Activated T-helper 17 cell treated with anti-CD3 and anti-CD28 coated beads, Interleukin-2, amount 50 U/mL, for 72 hours (primary cell): ENCODE measurements at regions not wholly inside any gene's neighbourhood (a gene's known extent, or its start where the extent isn't known, plus 50 kb on each side); places are given as distances from the start of the nearest gene placed in this dataset.
"Not testable (repeated sequence)": the region's sequence is repeated elsewhere in the genome, so short reads cannot be mapped to it uniquely, and the experiment has no call there.

Experiments
- ATAC-seq: fragments of 150-1000 bp; cut with Tn5 transposase; replicated peaks from 2 replicates; pipeline ENCODE4 v1.10.0; 2021; ENCODE audit warnings: mild to moderate bottlenecking, moderate library complexity
- H3K27ac Mint-ChIP-seq: one replicate; pipeline ENCODE4 v1.8.0; 2022; ENCODE audit warnings: mixed read lengths
- H3K27me3 Mint-ChIP-seq: one replicate; pipeline ENCODE4 v1.8.0; 2022; ENCODE audit warnings: mixed read lengths
- H3K36me3 Mint-ChIP-seq: one replicate; pipeline ENCODE4 v1.8.0; 2022; ENCODE audit warnings: low read depth, mild to moderate bottlenecking, mixed read lengths
- H3K4me1 Mint-ChIP-seq: one replicate; pipeline ENCODE4 v1.8.0; 2022; ENCODE audit warnings: mixed read lengths
- H3K4me3 Mint-ChIP-seq: one replicate; pipeline ENCODE4 v1.8.0; 2022; ENCODE audit warnings: mild to moderate bottlenecking, mixed read lengths
- H3K9me3 Mint-ChIP-seq: one replicate; pipeline ENCODE4 v1.8.0; 2022; ENCODE audit warnings: mixed read lengths

DNA sequence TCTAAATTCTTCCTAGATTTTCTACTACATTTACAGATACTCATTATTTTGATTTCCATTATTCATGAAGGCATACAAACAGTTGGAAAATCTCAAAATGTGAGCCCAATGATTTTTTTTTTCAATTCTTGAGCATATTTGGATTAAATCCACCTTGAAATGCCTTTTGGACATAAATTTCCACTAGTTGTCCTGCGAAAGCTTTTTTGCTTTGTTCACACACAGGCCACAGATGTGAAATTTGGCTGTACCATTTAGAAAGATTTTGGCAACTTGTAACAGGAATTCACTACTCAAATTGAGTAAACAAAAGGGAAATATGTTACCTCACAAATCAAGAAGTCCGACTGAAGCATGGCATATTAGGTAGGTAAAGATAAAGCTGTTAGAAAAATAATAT lies 1631.0 kb downstream of the CDH8 start:
- H3K9me3 Mint-ChIP-seq = peaks cover 37% of the 10 kb centered on the region
- ATAC-seq = no peak
- no peaks in the 10 kb centered on the region for H3K36me3 Mint-ChIP-seq
- H3K4me1 Mint-ChIP-seq = no peaks in the 10 kb centered on the region
- H3K4me3 Mint-ChIP-seq = no peak overlapping the region
- no peaks in the 10 kb centered on the region for H3K27me3 Mint-ChIP-seq
- no peak overlapping the region for H3K27ac Mint-ChIP-seq

DNA sequence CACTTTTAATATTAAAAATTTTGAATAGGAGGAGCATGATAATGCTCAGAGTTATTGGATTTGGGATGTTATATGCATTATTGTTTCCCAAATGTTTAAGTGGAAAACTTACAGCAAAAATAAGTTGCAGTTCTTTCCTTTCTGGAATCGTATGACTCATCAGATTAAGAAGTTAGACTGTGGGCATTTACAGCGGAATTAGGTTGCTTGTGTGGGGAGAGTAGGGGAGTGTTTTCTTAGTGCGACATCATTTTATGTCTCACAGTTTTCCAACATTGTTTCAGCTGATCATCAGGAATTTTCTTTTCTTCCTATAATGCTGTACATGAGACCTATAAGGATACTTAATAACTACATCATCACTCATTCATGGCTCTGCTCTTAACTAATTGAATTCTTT lies 1631.8 kb downstream of the CDH8 start:
- H3K27me3 Mint-ChIP-seq = no peaks in the 10 kb centered on the region
- H3K27ac Mint-ChIP-seq = no peak overlapping the region
- no peak overlapping the region for H3K4me3 Mint-ChIP-seq
- no peak for ATAC-seq
- peaks cover 33% of the 10 kb centered on the region for H3K9me3 Mint-ChIP-seq
- no peaks in the 10 kb centered on the region for H3K36me3 Mint-ChIP-seq
- no peaks in the 10 kb centered on the region for H3K4me1 Mint-ChIP-seq

DNA sequence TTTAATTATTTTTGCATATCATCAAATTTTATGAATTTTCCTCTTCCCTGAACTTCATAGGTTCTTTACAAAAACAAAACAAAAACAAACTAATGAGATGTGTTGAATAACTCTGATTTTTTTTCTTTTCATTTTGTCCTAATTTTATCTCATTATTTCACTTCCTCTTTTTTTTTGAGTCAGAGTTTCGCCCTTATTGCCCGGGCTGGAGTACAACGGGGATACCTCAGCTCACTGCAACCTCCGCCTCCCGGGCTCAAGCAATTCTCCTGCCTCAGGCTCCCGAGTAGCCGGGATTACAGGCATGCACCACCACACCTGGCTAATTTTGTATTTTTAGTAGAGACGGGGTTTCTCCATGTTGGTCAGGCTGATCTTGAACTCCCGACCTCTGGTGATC lies 1633.3 kb downstream of the CDH8 start:
- not testable (repeated sequence) for H3K4me3 Mint-ChIP-seq, H3K4me1 Mint-ChIP-seq, H3K36me3 Mint-ChIP-seq, H3K27me3 Mint-ChIP-seq, ATAC-seq, H3K27ac Mint-ChIP-seq
- peaks cover 26% of the 10 kb centered on the region for H3K9me3 Mint-ChIP-seq

DNA sequence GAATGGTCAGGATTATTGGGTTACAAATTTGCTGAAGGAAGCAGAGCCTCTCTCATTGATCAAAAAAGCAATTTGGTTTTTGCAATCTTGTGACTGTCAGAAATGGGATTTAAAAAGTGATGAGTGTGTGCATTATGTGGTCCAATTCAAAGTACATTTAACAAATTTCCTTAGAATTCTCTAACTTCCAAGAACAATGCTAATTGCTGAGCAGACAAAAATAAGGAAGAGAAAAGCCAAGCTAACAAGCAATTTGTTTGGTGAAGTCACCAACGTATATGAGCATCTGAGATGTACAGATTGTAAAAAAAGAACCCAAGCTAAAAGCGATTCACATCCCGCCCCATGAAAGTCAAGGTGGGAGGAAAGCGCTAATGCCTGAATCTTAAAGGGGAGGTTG lies 1643.9 kb downstream of the CDH8 start:
- Mint-ChIP-seq H3K4me3 (no peak overlapping the region), H3K36me3 (no peaks in the 10 kb centered on the region), H3K27ac (no peak overlapping the region), H3K4me1 (no peaks in the 10 kb centered on the region), H3K27me3 (no peaks in the 10 kb centered on the region), H3K9me3 (peaks cover 25% of the 10 kb centered on the region)
- no peak for ATAC-seq

DNA sequence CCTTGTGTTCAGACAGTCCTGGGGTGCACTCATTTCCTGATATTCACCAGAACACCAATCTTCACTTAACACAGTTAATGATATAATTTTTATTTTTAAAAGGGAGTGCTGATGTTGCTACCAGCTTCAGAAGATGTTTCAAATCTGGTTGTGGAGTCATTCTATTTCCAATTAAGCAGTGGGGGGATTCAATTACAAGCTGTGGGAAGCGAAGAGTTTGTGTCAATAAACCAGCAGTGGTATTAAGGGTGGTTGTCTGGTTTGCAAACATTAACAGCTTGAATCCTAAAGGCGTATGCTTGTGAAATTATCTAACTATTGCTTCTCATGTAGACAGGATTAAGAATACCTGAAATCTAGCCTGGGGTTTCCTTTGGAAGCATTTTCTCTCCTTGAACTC lies 1637.5 kb upstream of the GOT2 start:
- H3K27ac Mint-ChIP-seq = no peak overlapping the region
- no peaks in the 10 kb centered on the region for H3K36me3 Mint-ChIP-seq
- no peak overlapping the region for H3K4me3 Mint-ChIP-seq
- no peaks in the 10 kb centered on the region for H3K27me3 Mint-ChIP-seq
- no peaks in the 10 kb centered on the region for H3K4me1 Mint-ChIP-seq
- no peak for ATAC-seq
- peaks cover 27% of the 10 kb centered on the region for H3K9me3 Mint-ChIP-seq

DNA sequence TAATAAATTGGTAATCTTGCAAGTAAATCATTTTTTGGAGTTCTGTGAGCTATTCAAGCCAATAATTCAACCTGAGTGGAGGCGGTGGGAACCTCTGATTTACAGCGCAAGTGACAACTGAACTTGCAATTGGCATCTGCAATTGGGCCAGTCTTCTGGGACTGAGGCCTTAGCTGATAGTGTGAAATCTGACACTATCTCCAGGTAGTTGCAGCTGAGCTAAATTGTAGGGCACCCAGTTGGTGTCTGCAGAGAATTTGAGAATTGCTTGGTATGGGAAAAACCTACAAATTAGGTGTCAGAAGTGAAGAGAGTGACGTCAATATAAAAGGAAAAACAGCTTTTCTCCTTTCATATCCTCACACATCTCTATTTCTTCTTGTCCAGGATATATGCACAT lies 1633.6 kb upstream of the GOT2 start:
- Mint-ChIP-seq H3K4me1 (no peaks in the 10 kb centered on the region), H3K36me3 (no peaks in the 10 kb centered on the region), H3K27me3 (no peaks in the 10 kb centered on the region), H3K9me3 (peaks cover 19% of the 10 kb centered on the region), H3K27ac (no peak overlapping the region), H3K4me3 (no peak overlapping the region)
- no peak for ATAC-seq

DNA sequence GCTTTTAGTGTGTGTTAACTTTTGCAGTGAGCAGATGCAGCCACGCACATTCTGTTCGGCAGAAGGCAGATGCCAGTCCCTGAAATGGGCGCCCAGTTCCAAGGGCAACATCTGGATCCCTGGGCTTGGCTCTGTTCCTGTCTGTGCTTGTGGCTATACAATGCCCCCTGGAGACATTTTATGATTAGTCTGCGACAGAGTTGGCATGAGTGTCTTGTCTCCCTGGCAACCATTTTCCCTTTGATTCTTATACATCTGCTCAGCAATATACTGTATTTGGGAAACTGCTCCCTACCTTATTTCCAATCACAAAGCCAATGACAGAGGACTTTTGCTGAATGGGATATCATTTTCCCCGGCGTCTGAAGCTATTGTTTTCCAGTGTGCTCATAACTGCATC lies 1629.5 kb upstream of the GOT2 start:
- no peak for ATAC-seq
- no peak overlapping the region for H3K4me3 Mint-ChIP-seq
- no peaks in the 10 kb centered on the region for H3K27me3 Mint-ChIP-seq
- no peaks in the 10 kb centered on the region for H3K4me1 Mint-ChIP-seq
- peaks cover 17% of the 10 kb centered on the region for H3K9me3 Mint-ChIP-seq
- H3K36me3 Mint-ChIP-seq = no peaks in the 10 kb centered on the region
- no peak overlapping the region for H3K27ac Mint-ChIP-seq

DNA sequence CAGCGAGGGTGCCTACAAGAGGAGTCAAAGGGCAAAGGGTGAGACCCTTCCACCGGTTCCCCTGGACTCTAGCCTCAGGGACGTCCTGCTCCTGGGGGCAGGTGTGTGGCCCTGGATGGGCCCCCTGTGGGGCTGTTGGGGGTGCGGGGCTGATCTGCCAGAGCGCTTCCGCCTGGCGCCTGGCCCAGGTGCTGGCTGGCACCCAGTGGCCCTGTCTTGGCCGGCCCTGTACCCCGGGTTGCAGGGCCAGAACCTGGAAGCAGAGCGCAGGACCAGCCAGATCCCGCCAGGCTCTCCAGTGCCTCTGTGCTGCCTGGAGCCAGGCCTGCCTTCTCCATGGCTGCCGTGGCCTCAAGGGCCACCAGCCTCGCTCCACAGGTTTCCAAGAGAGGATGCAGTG lies 1625.8 kb upstream of the GOT2 start:
- not testable (repeated sequence) for H3K27me3 Mint-ChIP-seq, H3K27ac Mint-ChIP-seq, ATAC-seq, H3K36me3 Mint-ChIP-seq, H3K4me3 Mint-ChIP-seq, H3K4me1 Mint-ChIP-seq
- peaks cover 21% of the 10 kb centered on the region for H3K9me3 Mint-ChIP-seq

DNA sequence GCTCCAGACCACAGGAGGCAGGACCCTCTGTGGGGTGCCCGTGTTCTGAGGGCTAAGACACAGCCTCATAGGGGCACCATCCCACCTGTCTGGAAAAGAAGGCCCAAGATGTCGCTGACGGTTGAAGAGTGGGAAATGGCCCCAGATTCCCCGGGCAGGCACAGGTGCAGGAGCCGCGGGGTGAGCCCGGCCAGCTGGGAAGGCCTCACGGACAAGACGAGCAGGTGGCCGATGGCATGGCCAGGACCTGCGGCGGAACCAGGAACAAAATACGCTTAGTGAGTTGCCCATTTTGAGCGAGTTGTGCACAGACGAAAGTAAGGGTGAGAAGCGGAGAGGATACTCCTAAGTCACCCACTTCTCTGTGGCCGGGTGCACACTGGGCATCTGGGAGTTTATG lies 1625.3 kb upstream of the GOT2 start:
- H3K36me3 Mint-ChIP-seq, H3K27ac Mint-ChIP-seq, H3K4me3 Mint-ChIP-seq, H3K4me1 Mint-ChIP-seq, H3K27me3 Mint-ChIP-seq, ATAC-seq: not testable (repeated sequence)
- peaks cover 20% of the 10 kb centered on the region for H3K9me3 Mint-ChIP-seq

DNA sequence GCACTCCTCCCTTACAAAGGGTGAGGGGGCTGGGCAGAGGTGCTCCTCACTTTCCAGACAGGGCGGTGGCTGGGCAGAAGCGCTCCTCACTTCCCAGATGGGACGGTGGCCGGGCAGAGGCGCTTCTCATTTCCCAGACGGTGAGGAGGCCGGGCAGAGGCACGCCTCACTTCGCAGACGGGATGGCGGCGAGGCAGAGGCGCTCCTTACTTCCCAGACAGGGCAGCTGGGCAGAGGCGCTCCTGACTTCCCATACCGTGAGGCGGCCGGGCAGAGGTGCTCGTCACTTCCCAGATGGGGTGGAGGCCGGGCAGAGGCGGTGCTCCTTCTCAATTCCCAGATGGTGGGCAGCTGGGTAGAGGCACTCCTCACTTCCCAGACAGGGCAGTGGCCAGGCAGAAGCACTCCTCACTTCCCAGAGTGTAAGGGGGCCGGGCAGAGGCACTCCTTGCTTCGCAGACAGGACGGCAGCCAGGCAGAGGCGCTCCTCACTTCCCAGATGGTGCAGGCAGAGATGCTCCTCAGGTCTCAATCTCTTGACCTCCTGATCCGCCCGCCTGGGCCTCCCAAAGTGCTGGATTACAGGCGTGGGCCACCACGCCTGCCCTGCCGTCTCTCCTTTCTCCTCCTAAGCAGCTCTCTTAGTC lies 1623.9 kb upstream of the GOT2 start:
- peaks cover 17% of the 10 kb centered on the region for H3K9me3 Mint-ChIP-seq
- not testable (repeated sequence) for H3K27me3 Mint-ChIP-seq, H3K4me1 Mint-ChIP-seq, H3K27ac Mint-ChIP-seq, H3K4me3 Mint-ChIP-seq, H3K36me3 Mint-ChIP-seq, ATAC-seq

DNA sequence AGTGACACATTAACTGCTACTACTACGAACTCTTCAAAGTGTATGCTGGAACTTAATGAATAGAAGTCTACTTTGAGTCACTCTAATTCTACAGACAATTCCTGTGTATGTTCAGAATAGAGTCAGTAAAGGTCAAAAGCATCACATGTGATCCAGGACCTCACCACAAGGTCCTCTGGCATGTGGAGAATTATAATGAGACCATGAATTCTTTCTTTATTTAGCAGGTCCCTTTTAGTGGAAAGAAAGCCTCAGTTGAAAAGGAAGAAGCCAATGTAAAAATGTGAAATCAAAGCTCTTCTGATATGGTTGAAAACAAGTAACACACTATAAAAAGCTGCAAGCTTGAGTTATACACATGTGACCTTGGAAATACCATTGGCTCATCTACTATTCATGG lies 1612.1 kb upstream of the GOT2 start:
- no peak for ATAC-seq
- Mint-ChIP-seq H3K4me1 (no peaks in the 10 kb centered on the region), H3K27me3 (no peaks in the 10 kb centered on the region), H3K9me3 (peaks cover 32% of the 10 kb centered on the region), H3K27ac (no peak overlapping the region), H3K4me3 (no peak overlapping the region), H3K36me3 (no peaks in the 10 kb centered on the region)

DNA sequence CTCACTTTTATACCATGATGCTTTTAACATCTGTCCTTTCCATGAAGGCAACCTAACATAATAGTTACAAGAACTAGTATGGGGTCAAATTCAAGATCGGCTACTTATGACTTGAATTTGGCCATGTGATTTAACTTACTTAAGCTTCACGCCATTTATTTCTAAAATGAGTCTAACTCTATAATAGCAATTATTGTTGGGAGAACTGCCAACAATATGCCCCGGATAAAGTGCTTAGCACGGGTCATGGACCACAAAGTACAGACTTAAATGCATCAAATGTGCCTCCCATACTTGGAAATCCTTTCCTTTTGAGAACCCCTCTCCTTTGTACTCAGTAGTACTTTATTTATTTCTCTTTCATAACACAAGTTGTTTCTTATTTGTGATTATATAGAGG lies 1603.6 kb upstream of the GOT2 start:
- Mint-ChIP-seq H3K27ac (no peak overlapping the region), H3K4me1 (no peaks in the 10 kb centered on the region), H3K27me3 (no peaks in the 10 kb centered on the region), H3K4me3 (no peak overlapping the region), H3K36me3 (no peaks in the 10 kb centered on the region), H3K9me3 (peaks cover 4% of the 10 kb centered on the region)
- no peak for ATAC-seq

DNA sequence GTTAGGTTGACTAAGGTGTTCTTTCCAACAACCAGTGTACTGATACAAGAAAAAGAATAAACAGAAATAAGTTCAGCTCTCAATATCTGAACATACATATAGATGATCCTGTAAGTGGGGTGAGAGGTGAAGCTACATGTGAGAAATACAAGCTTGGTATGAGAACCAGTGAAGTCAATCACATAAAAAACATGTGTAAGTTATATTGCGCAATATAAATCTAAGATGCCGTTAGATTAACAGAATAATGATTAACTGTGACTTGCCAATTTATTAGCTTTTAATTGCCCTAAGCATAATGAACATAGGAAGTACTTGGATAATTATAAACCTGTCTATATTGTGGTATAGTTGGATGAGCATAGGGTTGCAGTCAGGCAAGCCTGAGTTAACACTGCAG lies 1597.1 kb upstream of the GOT2 start:
- H3K36me3 Mint-ChIP-seq = no peaks in the 10 kb centered on the region

DNA sequence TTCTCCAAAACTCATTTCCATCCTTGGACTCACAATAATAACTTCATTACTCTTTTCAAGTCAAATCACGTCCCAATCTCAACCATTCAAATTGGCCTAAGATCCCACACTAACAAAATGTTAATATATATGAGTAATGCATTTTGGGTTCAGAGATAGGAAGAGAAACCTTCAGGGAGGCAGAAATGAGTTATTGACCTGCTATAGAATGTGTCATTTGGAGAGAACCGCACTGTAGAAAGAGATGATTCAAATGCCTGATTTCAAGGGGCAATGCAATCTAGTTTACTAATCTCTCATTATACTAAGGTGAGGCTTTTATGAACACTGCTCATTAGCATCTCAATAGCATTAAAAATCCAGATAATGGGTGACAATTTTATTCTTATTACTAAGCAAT lies 1595.0 kb upstream of the GOT2 start:
- no peaks in the 10 kb centered on the region for H3K27me3 Mint-ChIP-seq
- H3K27ac Mint-ChIP-seq = no peak overlapping the region
- no peaks in the 10 kb centered on the region for H3K4me1 Mint-ChIP-seq
- ATAC-seq = no peak
- no peaks in the 10 kb centered on the region for H3K36me3 Mint-ChIP-seq
- no peak overlapping the region for H3K4me3 Mint-ChIP-seq
- H3K9me3 Mint-ChIP-seq = peaks cover 15% of the 10 kb centered on the region

More for the DNA sequence above, 1597.1 kb upstream of the GOT2 start:
- no peak overlapping the region for H3K27ac Mint-ChIP-seq
- no peaks in the 10 kb centered on the region for H3K27me3 Mint-ChIP-seq
- H3K4me3 Mint-ChIP-seq = no peak overlapping the region
- no peak for ATAC-seq
- H3K9me3 Mint-ChIP-seq = peaks cover 8% of the 10 kb centered on the region
- H3K4me1 Mint-ChIP-seq = no peaks in the 10 kb centered on the region

DNA sequence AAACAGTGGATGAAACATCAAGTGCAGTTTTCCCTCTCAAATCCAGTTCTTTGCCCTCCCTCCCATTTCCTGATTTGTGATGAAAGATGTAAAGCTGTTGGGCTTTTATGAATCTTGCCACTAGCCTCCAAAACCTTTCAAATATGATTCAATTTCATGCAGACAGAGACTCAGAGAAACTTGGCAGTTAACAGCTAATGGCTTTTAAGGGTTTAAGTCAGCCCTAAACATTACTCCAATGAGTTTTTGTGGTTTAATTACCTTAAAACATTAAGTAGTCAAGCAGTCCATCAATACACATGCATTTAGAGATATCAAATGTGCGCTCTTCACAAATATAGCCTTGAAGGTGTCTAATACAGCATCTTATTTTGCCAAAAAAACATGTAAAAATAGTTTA lies 1594.0 kb upstream of the GOT2 start:
- Mint-ChIP-seq H3K27me3 (no peaks in the 10 kb centered on the region), H3K36me3 (no peaks in the 10 kb centered on the region), H3K27ac (no peak overlapping the region), H3K4me1 (no peaks in the 10 kb centered on the region), H3K4me3 (no peak overlapping the region), H3K9me3 (peaks cover 15% of the 10 kb centered on the region)
- ATAC-seq = no peak

DNA sequence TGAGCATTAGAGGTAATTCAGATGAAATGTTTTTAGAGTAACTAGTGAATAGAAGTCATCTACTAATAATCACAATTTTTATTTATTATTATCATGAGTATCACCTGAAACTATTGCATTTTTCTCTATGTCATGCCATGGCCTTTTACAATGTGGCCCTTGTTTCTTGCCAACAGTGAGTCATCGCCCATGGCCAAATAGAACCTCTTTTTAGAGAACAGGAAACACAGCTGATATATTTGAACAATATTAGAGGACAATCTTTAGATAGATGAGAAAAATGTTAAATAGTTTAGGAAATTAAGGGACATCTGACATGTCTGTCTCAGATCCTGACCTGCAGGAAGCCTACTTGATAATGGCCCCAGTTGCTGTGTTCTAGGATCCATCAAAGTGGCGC lies 1584.4 kb upstream of the GOT2 start:
- H3K36me3 Mint-ChIP-seq = no peaks in the 10 kb centered on the region
- ATAC-seq = no peak
- peaks cover 34% of the 10 kb centered on the region for H3K9me3 Mint-ChIP-seq
- H3K4me3 Mint-ChIP-seq = no peak overlapping the region
- no peaks in the 10 kb centered on the region for H3K27me3 Mint-ChIP-seq
- no peaks in the 10 kb centered on the region for H3K4me1 Mint-ChIP-seq
- H3K27ac Mint-ChIP-seq = no peak overlapping the region
